Osteoblast (primary cell): ENCODE measurements at regions not wholly inside any gene's neighbourhood (a gene's known extent, or its start where the extent isn't known, plus 50 kb on each side); places are given as distances from the start of the nearest gene placed in this dataset.
A peak's percentile ranks its signal among the peaks of the same experiment; 100 is the strongest.

Source experiments
- DNase-seq: peaks from one replicate; pipeline ENCODE4 v3.0.0; 2011; ENCODE audit warnings: low spot score, mixed read lengths; ENCODE audit not compliant: insufficient read length; ENCODE audit errors: missing footprints
- H2AFZ ChIP-seq: 2 replicates; pipeline ENCODE4 v1.6.0; 2011; ENCODE audit warnings: mild to moderate bottlenecking, low read length
- H3K27ac ChIP-seq: 2 replicates; pipeline ENCODE4 v1.5.1; 2011; ENCODE audit warnings: mild to moderate bottlenecking, low read depth, low read length, moderate library complexity
- H3K27me3 ChIP-seq: 2 replicates; pipeline ENCODE4 v1.6.0; 2012; ENCODE audit warnings: mild to moderate bottlenecking, control low read depth, inconsistent platforms, low read length, moderate library complexity; ENCODE audit not compliant: insufficient read depth
- H3K36me3 ChIP-seq: 2 replicates; pipeline ENCODE4 v1.5.1; 2011; ENCODE audit warnings: mild to moderate bottlenecking, low read length, control low read depth, moderate library complexity; ENCODE audit not compliant: insufficient read depth
- H3K4me1 ChIP-seq: 2 replicates; pipeline ENCODE4 v1.5.1; 2011; ENCODE audit warnings: mild to moderate bottlenecking, low read length, control low read depth, moderate library complexity; ENCODE audit not compliant: insufficient read depth
- H3K4me2 ChIP-seq: 2 replicates; pipeline ENCODE4 v1.6.0; 2011; ENCODE audit warnings: mild to moderate bottlenecking, low read length; ENCODE audit not compliant: insufficient read depth
- H3K4me3 ChIP-seq: fragments of 200-600 bp; sonication (generic); 3 replicates; pipeline ENCODE4 v1.5.1; 2012; ENCODE audit warnings: mild to moderate bottlenecking, low read length, inconsistent platforms; ENCODE audit not compliant: insufficient read depth
- H3K79me2 ChIP-seq: 2 replicates; pipeline ENCODE4 v1.6.0; 2012; ENCODE audit warnings: mild to moderate bottlenecking, low read length, control low read depth, inconsistent platforms; ENCODE audit not compliant: insufficient read depth
- H3K9me3 ChIP-seq: 2 replicates; pipeline ENCODE4 v1.5.1; 2011; ENCODE audit warnings: low read depth, low read length, control low read depth
- H4K20me1 ChIP-seq: 2 replicates; pipeline ENCODE4 v1.6.0; 2012; ENCODE audit warnings: mild to moderate bottlenecking, low read length, control low read depth; ENCODE audit not compliant: insufficient read depth
- TF ChIP-seq, protein P1 (sequence below): IDR thresholded peaks from 2 replicates; pipeline ENCODE4 v1.5.1; 2011; ENCODE audit warnings: mild to moderate bottlenecking, low read depth, low read length, moderate library complexity; ENCODE audit errors: extremely low read depth

DNA sequence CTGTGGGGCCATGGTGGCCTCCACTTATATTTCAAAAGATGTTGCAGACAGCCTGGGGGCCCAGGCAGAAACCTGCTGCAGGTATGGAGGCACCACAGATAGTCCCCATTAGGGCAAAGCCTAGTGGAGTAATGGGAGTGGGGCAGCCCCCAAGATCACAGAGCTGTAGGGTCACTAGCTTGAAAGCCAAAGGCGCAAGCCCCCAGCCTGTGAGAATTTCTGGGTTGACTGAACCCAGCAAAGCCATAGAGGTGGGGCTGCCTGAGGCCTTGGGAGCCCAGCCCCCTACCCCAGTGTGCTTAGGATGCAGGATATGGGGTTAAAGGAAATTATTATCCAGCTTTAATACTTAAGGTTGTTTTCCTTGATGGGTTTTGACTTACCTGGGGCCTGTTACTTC is 165.3 kb upstream of the FBN2 start:
- H4K20me1 ChIP-seq: no peaks in the 10 kb centered on the region

DNA sequence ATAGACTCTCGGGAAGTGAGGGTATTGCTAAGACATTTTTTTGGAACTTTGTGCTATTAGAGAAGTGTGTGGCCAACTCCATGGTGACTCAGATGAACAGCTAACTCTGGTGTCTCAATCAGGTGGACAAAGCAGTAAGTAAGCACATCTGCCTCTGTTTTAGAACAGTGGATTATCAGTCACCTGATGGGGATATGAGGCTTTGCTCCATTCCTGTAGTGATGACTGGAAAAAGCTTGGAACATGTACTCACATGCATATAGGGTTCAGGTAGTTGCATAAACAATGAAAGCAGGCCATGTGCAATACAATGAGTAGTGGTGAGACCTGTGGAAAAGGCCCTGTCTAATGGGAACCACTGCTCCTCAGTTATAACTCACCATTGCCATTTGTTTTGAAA is 168.2 kb upstream of the FBN2 start:
- TF ChIP-seq, protein P1, sequence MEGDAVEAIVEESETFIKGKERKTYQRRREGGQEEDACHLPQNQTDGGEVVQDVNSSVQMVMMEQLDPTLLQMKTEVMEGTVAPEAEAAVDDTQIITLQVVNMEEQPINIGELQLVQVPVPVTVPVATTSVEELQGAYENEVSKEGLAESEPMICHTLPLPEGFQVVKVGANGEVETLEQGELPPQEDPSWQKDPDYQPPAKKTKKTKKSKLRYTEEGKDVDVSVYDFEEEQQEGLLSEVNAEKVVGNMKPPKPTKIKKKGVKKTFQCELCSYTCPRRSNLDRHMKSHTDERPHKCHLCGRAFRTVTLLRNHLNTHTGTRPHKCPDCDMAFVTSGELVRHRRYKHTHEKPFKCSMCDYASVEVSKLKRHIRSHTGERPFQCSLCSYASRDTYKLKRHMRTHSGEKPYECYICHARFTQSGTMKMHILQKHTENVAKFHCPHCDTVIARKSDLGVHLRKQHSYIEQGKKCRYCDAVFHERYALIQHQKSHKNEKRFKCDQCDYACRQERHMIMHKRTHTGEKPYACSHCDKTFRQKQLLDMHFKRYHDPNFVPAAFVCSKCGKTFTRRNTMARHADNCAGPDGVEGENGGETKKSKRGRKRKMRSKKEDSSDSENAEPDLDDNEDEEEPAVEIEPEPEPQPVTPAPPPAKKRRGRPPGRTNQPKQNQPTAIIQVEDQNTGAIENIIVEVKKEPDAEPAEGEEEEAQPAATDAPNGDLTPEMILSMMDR: no peak
- no peak for DNase-seq
- no peaks in the 10 kb centered on the region for H3K27me3 ChIP-seq

More for the DNA sequence above, 165.3 kb upstream of the FBN2 start:
- Histone ChIP-seq H3K27me3 (no peaks in the 10 kb centered on the region), H3K27ac (no peak overlapping the region), H2AFZ (no peak overlapping the region), H3K4me1 (no peaks in the 10 kb centered on the region), H3K36me3 (no peaks in the 10 kb centered on the region), H3K9me3 (no peaks in the 10 kb centered on the region), H3K79me2 (no peaks in the 10 kb centered on the region), H3K4me2 (no peak overlapping the region), H3K4me3 (no peak overlapping the region)
- DNase-seq: no peak
- TF ChIP-seq, protein P1: no peak

DNA sequence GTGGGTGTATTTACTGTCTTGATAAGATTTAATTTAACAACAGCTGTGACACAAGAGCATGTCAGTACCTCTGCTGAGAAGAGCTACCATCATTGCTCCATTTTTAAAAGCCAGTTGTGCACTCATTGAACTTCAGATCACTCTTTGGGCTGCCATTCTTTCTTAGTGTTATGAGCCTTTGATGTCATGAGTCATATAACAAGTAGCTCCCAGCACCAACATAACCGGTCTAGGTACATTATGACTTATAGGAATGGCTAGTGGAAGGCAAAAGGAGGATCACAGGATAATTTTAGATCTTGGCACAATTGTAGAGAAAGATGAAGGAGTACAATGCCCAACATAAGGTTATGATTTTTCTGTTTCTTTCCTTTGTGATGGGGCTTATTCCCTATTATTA is 170.8 kb upstream of the FBN2 start:
- H3K27ac ChIP-seq: no peak overlapping the region
- no peak for DNase-seq
- H3K4me3 ChIP-seq: no peak overlapping the region
- H3K79me2 ChIP-seq: no peaks in the 10 kb centered on the region
- H2AFZ ChIP-seq: no peak overlapping the region
- no peaks in the 10 kb centered on the region for H3K36me3 ChIP-seq
- TF ChIP-seq, protein P1: no peak
- H3K4me2 ChIP-seq: no peak overlapping the region
- no peaks in the 10 kb centered on the region for H3K4me1 ChIP-seq
- no peaks in the 10 kb centered on the region for H4K20me1 ChIP-seq
- no peaks in the 10 kb centered on the region for H3K9me3 ChIP-seq
- H3K27me3 ChIP-seq: no peaks in the 10 kb centered on the region

More for the DNA sequence above, 168.2 kb upstream of the FBN2 start:
- H4K20me1 ChIP-seq: no peaks in the 10 kb centered on the region
- no peak overlapping the region for H3K4me3 ChIP-seq
- no peak overlapping the region for H3K27ac ChIP-seq
- H3K9me3 ChIP-seq: no peaks in the 10 kb centered on the region
- no peaks in the 10 kb centered on the region for H3K79me2 ChIP-seq
- H2AFZ ChIP-seq: no peak overlapping the region
- no peaks in the 10 kb centered on the region for H3K36me3 ChIP-seq
- H3K4me1 ChIP-seq: no peaks in the 10 kb centered on the region
- H3K4me2 ChIP-seq: no peak overlapping the region

DNA sequence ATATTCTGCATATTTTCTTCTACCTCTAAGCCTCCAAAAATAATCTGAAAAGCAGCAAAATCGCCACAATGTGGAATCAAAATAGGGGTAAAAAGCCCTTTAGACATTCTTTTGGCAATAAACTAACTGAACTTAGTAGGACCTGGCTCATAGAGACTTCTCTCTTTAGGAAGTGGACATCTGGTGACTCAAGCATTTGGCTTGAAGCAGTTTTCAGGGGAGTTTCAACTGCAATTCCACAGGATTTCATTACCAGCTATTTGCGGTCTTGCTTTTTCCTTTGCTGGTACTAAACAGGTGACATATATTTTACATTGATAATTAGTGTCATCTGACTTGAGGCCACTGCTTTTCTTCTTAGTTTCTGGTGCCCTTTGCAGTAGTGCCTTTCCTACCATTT is 173.2 kb upstream of the FBN2 start:
- DNase-seq: peak; percentile 62
- Histone ChIP-seq H3K4me1 (no peaks in the 10 kb centered on the region), H3K27me3 (no peaks in the 10 kb centered on the region), H3K4me3 (no peak overlapping the region), H3K27ac (no peak overlapping the region), H2AFZ (no peak overlapping the region), H3K79me2 (no peaks in the 10 kb centered on the region), H3K36me3 (no peaks in the 10 kb centered on the region), H4K20me1 (no peaks in the 10 kb centered on the region), H3K4me2 (no peak overlapping the region), H3K9me3 (no peaks in the 10 kb centered on the region)
- TF ChIP-seq, protein P1: no peak
